ENCODE measurements at regions not wholly inside any gene's neighbourhood (a gene's known extent, or its start where the extent isn't known, plus 50 kb on each side); places are given as distances from the start of the nearest gene placed in this dataset.
A peak's percentile ranks its signal among the peaks of the same experiment; 100 is the strongest.

DNA sequence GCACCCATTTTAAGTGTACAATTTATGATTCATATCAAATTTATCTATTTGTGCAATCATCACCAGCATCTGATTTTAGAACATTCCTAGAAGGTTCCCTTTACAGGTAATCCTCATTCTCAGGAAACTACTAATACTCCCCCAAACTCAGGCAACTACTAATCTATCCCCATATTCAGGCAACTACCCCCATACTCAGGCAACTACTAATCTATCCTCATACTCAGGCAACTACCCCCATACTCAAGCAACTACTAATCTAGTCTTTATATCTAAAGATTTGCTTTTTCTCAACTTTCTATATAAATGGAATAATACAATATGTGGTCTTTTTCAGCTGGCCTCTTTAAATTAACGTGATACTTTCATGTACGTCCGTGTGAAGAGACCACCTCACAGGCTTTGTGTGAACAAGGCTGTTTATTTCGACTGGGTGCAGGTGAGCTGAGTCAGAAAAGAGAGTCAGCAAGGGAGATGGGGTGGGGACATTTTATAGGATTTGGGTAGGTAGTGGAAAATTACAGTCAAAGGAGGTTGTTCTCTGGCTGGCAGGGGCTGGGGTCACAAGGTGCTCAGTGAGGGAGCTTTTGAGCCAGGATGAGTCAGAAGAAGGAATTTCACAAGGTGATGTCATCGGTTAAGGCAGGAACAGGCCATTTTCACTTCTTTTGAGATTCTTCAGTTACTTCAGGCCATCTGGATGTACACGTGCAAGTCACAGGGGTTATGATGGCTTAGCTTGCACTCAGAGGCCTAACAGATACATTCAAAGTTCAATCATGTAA is 1444.5 kb upstream of the CADM2 start:
- no peak for DNase-seq (ENCODE audit: low spot score)

DNA sequence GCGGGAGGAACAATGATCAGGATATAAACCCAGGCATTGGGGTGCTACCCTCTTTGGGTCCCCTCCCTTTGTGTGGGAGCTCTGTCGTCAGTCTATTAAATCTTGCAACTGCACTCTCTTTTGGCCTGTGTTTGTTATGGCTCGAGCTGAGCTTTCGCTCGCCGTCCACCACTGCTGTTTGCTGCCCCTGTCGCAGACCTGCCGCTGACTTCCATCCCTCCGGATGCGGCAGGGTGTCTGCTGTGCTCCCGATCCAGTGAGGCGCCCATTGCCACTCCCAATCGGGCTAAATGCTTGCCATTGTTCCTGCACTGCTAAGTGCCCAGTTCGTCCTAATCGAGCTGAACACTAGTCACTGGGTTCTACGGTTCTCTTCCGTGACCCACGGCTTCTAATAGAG is 1443.7 kb upstream of the CADM2 start:
- DNase-seq (ENCODE audit: low spot score) = no peak

DNA sequence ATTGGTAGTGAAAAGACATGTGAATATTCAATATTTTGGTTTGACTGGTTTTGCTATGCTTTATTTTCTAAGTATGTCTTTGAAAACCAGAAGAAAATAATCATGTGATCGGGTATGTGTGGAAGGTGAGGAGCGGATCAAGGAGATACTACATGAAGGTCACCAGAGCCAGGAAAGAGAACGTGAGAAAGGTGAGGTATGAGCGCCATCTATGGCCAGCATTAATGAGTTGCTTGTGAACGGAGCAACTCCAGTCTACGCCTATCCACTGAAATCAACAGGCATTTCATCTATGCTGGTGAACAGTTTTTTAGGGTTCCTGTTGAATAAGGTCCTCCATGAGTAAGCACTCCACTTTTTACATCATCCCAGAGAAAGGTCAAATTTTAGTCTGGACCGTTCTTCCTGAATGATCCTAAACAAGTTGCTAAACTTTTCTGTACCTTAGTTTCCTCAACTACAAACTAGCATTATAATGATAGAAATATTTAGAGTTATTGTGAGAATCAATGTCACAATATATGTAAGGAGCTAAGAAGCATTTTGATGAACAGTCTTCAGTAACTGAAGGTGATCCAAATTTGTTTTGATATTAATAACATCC is 1435.2 kb upstream of the CADM2 start:
- DNase-seq (ENCODE audit: low spot score) = peak; percentile 48

DNA sequence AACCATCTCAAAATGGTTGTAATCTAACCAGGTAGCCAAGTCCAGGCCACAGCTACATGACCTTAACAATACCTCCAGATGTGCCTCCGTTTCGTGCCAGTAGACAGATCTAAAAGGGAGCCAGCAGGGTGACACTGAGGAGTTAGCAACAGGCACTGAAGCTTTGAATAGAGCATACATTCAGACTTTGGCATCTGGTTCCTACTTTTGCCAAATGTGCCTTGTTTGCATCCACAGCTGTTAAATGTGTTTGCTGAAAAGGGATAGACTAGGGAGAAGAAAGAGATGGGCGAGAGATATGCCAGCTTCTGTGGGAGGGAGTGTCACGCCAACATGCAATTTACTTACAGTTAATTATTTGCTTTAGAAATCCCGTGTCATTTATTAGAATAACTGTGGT is 1433.9 kb upstream of the CADM2 start:
- DNase-seq (ENCODE audit: low spot score) = no peak

DNA sequence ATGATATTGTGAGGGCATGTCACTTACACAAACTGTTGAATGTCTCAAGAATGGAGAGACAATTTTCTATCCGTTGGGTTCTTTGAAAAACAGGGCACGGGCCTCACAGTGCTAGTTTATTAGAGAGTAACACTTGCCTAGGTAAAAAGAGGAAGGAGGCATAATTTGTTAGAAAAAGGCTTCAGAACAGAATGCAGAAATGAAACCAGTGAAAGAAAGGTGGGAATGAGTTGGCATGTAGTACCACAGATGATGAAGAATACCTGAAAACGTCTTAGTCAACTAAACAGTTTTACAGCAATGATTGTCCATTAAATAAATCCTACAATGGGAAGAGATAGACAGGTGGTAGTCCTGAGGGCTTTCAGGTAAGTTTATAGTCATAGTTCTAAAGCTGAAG is 1399.7 kb upstream of the CADM2 start:
- DNase-seq (ENCODE audit: low spot score) = no peak

- DNase-seq (ENCODE audit: low spot score) = no peak
Observed at GRCh38 chr3:83567935-83568334, 1390.9 kb upstream of the CADM2 start.

- DNase-seq (ENCODE audit: low spot score) = no peak
Observed at GRCh38 chr3:83581546-83581945, 1377.2 kb upstream of the CADM2 start.

DNA sequence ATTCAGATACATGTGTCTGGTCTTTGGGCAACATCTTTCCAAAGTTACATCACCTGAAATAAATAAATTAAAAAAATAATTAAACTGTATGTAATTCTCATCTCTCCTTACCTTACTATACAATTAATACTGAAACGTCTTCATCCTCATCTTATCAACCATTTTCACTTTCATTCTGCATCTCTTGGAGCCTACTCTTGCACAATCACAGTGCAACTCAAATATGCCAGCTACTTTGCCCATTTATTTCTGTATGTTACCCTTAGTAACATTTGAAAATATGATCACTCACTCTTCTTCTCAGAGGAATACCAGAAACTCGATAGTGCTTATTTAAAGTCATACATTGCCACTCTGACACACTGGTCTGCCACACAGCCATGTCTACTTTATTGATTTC is 1357.1 kb upstream of the CADM2 start:
- no peak for DNase-seq (ENCODE audit: low spot score)

DNA sequence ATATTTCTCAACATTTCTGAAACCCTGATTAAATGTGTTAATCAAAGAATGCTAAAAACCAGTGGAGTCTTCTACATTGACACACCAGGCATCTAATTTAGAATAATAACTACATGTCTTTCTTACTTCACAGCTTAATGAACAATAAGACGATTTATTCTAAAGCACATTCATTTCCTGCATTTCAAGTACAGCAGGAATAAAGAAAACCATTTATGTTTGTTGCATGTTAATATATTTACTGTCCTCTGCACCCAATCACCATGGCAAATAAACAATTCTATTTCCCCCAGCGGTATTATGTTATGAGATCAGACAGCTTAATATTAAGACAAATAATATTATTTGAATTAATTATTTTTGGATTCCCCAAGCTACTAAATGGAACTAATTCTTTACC is 1336.3 kb upstream of the CADM2 start:
- peak; percentile 86 for DNase-seq (ENCODE audit: low spot score)

DNA sequence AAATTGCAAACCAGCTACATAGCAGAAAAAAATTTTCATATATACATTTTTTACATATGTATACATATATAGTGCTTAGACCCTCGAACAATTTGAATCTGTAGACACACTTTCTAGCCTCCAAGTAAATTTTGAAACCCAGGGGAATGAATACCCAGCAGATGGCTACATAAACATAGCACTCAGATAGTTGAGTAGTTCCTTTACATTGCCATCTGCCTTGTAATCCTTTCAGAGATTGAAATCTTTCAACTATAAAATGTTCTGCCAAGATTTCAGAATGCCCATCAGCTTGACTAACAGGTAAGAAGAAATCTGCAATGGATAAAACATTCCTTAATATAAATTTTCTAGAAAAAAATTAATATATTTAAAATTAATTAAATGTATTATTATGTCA is 1333.5 kb upstream of the CADM2 start:
- DNase-seq (ENCODE audit: low spot score) = no peak

GRCh38 chr3:83628471-83628870 is 1330.3 kb upstream of the CADM2 start:
- DNase-seq (ENCODE audit: low spot score) = no peak

- no peak for DNase-seq (ENCODE audit: low spot score)
Observed at GRCh38 chr3:83632526-83632925, 1326.3 kb upstream of the CADM2 start.

- no peak for DNase-seq (ENCODE audit: low spot score)
Observed at GRCh38 chr3:83633758-83634157, 1325.0 kb upstream of the CADM2 start.

DNA sequence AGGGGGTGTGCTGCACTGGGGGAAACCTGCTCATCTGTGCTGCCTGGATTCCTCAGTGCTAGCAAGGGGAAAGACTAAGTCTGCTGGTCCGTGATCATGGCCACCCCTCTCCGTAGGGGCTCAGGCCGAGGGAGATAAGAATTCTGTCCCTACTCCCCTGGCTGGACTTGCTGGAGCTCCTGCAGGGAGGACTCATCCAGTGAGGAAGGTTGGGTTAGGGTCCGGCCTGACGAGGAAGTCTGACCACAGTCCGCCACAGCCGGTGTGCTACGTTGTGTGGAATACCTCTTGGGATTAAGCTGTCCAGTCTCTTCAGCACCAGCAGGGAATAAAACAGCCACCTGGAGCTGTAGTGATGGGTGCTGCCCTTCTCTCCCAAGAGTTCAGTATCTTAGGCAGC is 1309.1 kb upstream of the CADM2 start:
- no peak for DNase-seq (ENCODE audit: low spot score)

DNA sequence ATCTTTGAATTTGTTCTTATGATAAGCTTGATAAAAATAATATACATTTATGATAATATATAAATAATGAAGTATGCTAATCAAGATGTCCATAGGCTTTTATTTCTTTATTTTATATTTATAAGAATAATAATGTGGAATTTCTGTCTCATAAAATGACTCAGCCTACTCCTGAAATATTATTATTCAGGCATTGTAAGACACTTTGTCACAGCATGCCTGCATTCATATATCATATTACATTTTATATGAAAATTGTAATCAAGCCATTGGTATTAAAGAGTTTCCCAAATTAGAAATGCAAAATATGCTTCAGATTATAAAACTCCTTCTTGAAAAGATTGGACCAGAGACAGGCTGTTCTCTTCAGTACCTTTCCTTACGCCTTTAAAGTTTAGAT is 1303.7 kb upstream of the CADM2 start:
- DNase-seq (ENCODE audit: low spot score) = no peak

- no peak for DNase-seq (ENCODE audit: low spot score)
Observed at GRCh38 chr3:83662381-83662960, 1296.3 kb upstream of the CADM2 start.

DNA sequence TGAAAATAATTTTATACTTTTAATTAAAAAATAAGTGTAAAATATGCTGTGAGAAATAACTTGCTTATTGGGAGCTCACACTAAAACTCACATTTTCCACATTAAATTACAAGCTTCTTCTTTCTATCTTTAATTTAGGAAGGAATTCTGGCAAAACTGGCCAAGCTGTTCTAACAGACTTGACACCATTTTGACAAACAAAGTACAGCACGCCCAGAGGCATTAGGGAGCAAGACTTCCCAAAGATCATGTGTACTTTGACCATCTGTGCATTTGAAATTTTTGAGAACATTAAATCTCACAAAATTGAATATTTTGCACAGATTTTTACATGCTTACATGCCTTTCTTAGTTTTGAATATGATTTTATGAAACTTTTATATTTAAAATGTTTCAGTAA is 1288.4 kb upstream of the CADM2 start:
- no peak for DNase-seq (ENCODE audit: low spot score)

GRCh38 chr3:83683937-83684598 is 1274.7 kb upstream of the CADM2 start:
- DNase-seq (ENCODE audit: low spot score) = no peak

GRCh38 chr3:83706669-83707068 is 1252.1 kb upstream of the CADM2 start:
- no peak for DNase-seq (ENCODE audit: low spot score)

DNA sequence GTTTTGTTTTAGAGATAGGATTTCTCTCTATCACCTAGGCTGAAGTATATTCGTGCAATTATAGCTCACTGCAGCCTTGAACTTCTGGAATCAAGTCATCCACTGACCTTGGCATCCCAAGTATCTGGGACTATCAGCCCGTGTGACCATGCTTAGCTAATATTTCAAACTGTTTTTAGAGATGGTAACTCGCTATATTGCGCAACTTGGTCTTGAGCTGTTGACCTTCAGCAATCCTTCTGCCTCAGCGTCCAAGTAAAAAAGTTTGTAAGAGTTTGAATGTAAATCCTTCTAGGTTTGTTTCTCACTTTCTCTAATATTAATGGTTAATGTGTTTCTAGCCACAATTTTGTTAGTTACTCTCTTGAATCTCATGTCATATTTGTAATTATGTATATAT is 1243.5 kb upstream of the CADM2 start:
- DNase-seq (ENCODE audit: low spot score) = no peak

DNA sequence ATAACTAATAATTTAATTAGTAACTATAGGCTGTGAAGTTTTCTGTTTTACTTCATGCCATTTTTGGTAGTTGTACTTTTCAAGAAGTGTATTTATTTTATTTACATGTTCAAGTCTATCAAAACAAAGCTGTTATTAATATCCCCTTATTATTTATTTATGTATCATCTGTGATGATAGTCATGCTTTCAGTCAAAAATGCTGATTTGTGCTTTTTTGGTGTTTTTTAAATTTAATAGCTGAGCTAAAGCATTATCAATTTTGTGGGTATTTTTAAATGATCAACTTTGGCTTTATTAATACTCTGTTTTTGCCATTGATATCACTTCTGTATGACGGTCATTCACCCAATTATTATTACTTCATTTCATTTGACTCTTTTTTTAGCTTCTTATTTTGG is 1229.2 kb upstream of the CADM2 start:
- no peak for DNase-seq (ENCODE audit: low spot score)

DNA sequence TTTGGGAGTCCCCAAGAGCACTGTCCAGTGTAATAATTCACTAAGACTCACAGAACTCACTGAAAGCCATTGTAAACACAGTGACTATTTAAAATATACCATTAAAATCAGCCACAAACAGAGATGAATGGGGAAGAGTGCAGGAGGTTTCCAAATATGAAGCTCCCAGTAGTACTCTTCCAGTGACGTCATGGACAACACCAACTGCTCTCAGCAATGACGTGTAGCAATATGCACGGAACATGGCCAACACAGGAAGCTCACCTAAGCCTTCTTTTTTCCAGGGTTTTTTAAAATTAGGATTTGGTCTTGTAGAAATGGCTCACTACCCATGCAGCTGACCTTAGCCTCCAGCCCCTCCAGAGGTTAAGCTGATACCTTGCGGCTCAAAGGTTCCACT is 1224.1 kb upstream of the CADM2 start:
- no peak for DNase-seq (ENCODE audit: low spot score)

DNA sequence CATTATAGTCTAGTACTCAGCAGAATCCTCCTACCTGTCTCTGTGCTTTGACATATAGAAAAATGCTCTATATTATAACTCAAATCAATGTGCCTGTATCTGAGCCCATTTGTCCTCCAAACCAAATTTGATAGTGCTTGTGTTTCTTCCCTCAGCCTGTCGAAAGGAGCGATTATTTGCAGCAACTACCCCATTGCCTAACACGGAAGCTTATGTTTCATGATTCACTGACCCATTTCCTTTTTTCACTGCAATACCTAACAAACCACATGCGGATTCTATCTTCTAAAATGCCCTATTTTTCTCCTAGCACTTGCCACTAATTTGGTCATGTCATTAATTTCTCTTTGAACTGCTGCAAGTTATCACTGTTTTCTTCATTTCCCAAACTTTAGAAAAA is 1220.6 kb upstream of the CADM2 start:
- DNase-seq (ENCODE audit: low spot score) = no peak
